H1 (cell line): ENCODE measurements at regions not wholly inside any gene's neighbourhood (a gene's known extent, or its start where the extent isn't known, plus 50 kb on each side); places are given as distances from the start of the nearest gene placed in this dataset.

Source experiments
- CTCF ChIA-PET: fragments of 300-600 bp; sonication (Branson Sonifier 250); formaldehyde crosslinking; loops from one replicate; lab custom pipeline; 2021; ENCODE audit not compliant: partially characterized antibody; lab: Charles Lee
- POLR2A ChIA-PET: fragments of 300-600 bp; sonication (Branson Sonifier 250); formaldehyde crosslinking; loops from one replicate; lab custom pipeline; 2021; ENCODE audit warnings: inconsistent platforms; ENCODE audit not compliant: partially characterized antibody; lab: Charles Lee
- DNase-seq, 2 experiments: peaks; one replicate each; pipeline versions ENCODE4 v3.0.0 to v3.0.0-alpha.2; 2010 to 2022; ENCODE audit warnings: low spot score in 2 of 2, low read depth in 1 of 2, mixed read lengths in 1 of 2
- FAIRE-seq: peaks from 2 replicates; lab custom pipeline; 2011; peaks lifted over from hg19 to GRCh38; lab: Jason Lieb, UNC
- H2AFZ ChIP-seq: 2 replicates; pipeline ENCODE4 v1.8.1; 2012; ENCODE audit warnings: low read length, inconsistent platforms
- H2AK5ac ChIP-seq: 2 replicates; pipeline ENCODE4 v1.6.1; 2013; ENCODE audit warnings: low read depth, low read length
- H2BK120ac ChIP-seq: replicated peaks from 2 replicates; pipeline ENCODE3; 2013; ENCODE audit warnings: low read depth, low read length, inconsistent platforms
- H2BK12ac ChIP-seq: 2 replicates; pipeline ENCODE4 v1.6.1; 2013; ENCODE audit warnings: low read depth, low read length
- H2BK15ac ChIP-seq: 2 replicates; pipeline ENCODE4 v1.6.1; 2013; ENCODE audit warnings: low read length
- H2BK20ac ChIP-seq: 2 replicates; pipeline ENCODE4 v1.6.1; 2013; ENCODE audit warnings: low read length
- H2BK5ac ChIP-seq: 2 replicates; pipeline ENCODE4 v1.6.1; 2013; ENCODE audit warnings: low read depth, low read length
- H3K14ac ChIP-seq: 2 replicates; pipeline ENCODE4 v1.6.1; 2013; ENCODE audit warnings: inconsistent platforms; ENCODE audit not compliant: insufficient read length
- H3K18ac ChIP-seq: 2 replicates; pipeline ENCODE4 v1.6.1; 2013; ENCODE audit warnings: low read length; ENCODE audit errors: extremely low read depth
- H3K23ac ChIP-seq: 2 replicates; pipeline ENCODE4 v1.6.1; 2013; ENCODE audit warnings: inconsistent platforms; ENCODE audit not compliant: insufficient read length
- H3K23me2 ChIP-seq: 2 replicates; pipeline ENCODE4 v1.6.1; 2013; ENCODE audit warnings: low read depth, low read length
- H3K27ac ChIP-seq: 2 replicates; pipeline ENCODE4 v1.6.1; 2011; ENCODE audit warnings: low read depth, low read length, inconsistent platforms
- H3K27me3 ChIP-seq, 4 experiments: replicated peaks in 1 of 4; 1 replicate in 1 of 4; 2 replicates in 3 of 4; pipeline versions ENCODE4 v1.6.1 to v1.8.1; 2011 to 2013; ENCODE audit warnings: low read length in 3 of 4, mild to moderate bottlenecking in 3 of 4, inconsistent platforms in 2 of 4, mixed read lengths in 2 of 4, moderate library complexity in 1 of 4; ENCODE audit not compliant: control insufficient read depth in 3 of 4, insufficient read depth in 3 of 4; ENCODE audit errors: extremely low read depth in 1 of 4
- H3K36me3 ChIP-seq, 4 experiments: 2 replicates each; pipeline versions ENCODE4 v1.6.1 to v1.8.1; 2011 to 2013; ENCODE audit warnings: mild to moderate bottlenecking in 4 of 4, low read length in 3 of 4, moderate library complexity in 2 of 4, control low read depth in 1 of 4, inconsistent platforms in 1 of 4; ENCODE audit not compliant: insufficient read depth in 4 of 4, control insufficient read depth in 2 of 4
- H3K4ac ChIP-seq: replicated peaks from 2 replicates; pipeline ENCODE3; 2013; ENCODE audit warnings: low read length, low read depth, mixed read lengths, inconsistent platforms; ENCODE audit not compliant: insufficient read length
- H3K4me1 ChIP-seq, 4 experiments: replicated peaks in 1 of 4; 1 replicate in 1 of 4; 2 replicates in 3 of 4; pipeline versions ENCODE4 v1.6.1 to v1.8.1; 2011 to 2013; ENCODE audit warnings: low read length in 3 of 4, inconsistent platforms in 2 of 4, mixed read lengths in 1 of 4; ENCODE audit not compliant: insufficient read depth in 4 of 4, control insufficient read depth in 3 of 4
- H3K4me2 ChIP-seq, 2 experiments: 2 replicates each; pipeline versions ENCODE4 v1.6.1 to v1.8.1; 2011 to 2013; ENCODE audit warnings: low read depth in 2 of 2, low read length in 2 of 2, control low read depth in 1 of 2, inconsistent platforms in 1 of 2, mild to moderate bottlenecking in 1 of 2; ENCODE audit not compliant: insufficient read depth in 1 of 2
- H3K4me3 ChIP-seq, 4 experiments: fragments of 200-600, 300-600 bp in 1 of 4; sonication (generic), shearing (Covaris generic), sonication (Bioruptor Twin) in 1 of 4; 2 replicates each; pipeline versions ENCODE4 v1.5.1 to v1.8.1; 2011 to 2016; ENCODE audit warnings: low read length in 4 of 4, low read depth in 3 of 4, control low read depth in 2 of 4, inconsistent platforms in 2 of 4, mild to moderate bottlenecking in 2 of 4, mixed read lengths in 1 of 4, moderate library complexity in 1 of 4; ENCODE audit not compliant: insufficient read depth in 2 of 4; ENCODE audit errors: extremely low read depth in 1 of 4
- H3K56ac ChIP-seq: replicated peaks from 2 replicates; pipeline ENCODE3; 2013; ENCODE audit warnings: low read depth, mild to moderate bottlenecking, mixed read lengths, low read length, inconsistent platforms; ENCODE audit not compliant: insufficient read length
- H3K79me1 ChIP-seq: 2 replicates; pipeline ENCODE4 v1.6.1; 2013; ENCODE audit warnings: low read depth, low read length, control low read depth
- H3K79me2 ChIP-seq, 2 experiments: 2 replicates each; pipeline versions ENCODE4 v1.6.1 to v1.8.1; 2012 to 2013; ENCODE audit warnings: low read length in 2 of 2, mild to moderate bottlenecking in 2 of 2, inconsistent platforms in 1 of 2; ENCODE audit not compliant: insufficient read depth in 2 of 2, control insufficient read depth in 1 of 2
- H3K9ac ChIP-seq, 4 experiments: replicated peaks in 1 of 4; 1 replicate in 1 of 4; 2 replicates in 3 of 4; pipeline versions ENCODE4 v1.6.1 to v1.8.1; 2011 to 2013; ENCODE audit warnings: low read depth in 3 of 4, low read length in 3 of 4, control low read depth in 2 of 4, mild to moderate bottlenecking in 2 of 4, moderate library complexity in 2 of 4, inconsistent platforms in 1 of 4; ENCODE audit errors: extremely low read depth in 1 of 4
- H3K9me3 ChIP-seq, 2 experiments: 2 replicates each; pipeline versions ENCODE4 v1.6.1 to v1.8.1; 2012 to 2013; ENCODE audit warnings: mild to moderate bottlenecking in 2 of 2, moderate library complexity in 2 of 2, control low read depth in 1 of 2, inconsistent platforms in 1 of 2, low read depth in 1 of 2, low read length in 1 of 2, mixed read lengths in 1 of 2; ENCODE audit not compliant: insufficient read depth in 2 of 2
- H4K20me1 ChIP-seq, 2 experiments: replicated peaks in 1 of 2; 2 replicates each; pipeline versions ENCODE3 to v1.8.1; 2011 to 2013; ENCODE audit warnings: inconsistent platforms in 2 of 2, low read length in 2 of 2, mild to moderate bottlenecking in 1 of 2; ENCODE audit not compliant: insufficient read depth in 2 of 2, control insufficient read depth in 1 of 2
- H4K5ac ChIP-seq: 2 replicates; pipeline ENCODE4 v1.6.1; 2013; ENCODE audit warnings: low read length, low read depth, mixed read lengths, inconsistent platforms; ENCODE audit not compliant: insufficient read length
- H4K8ac ChIP-seq: 2 replicates; pipeline ENCODE4 v1.8.0; 2013; ENCODE audit warnings: mild to moderate bottlenecking, moderate library complexity, low read length, inconsistent platforms; ENCODE audit not compliant: insufficient read depth; ENCODE audit errors: extremely low read depth
- H4K91ac ChIP-seq: replicated peaks from 2 replicates; pipeline ENCODE3; 2013; ENCODE audit warnings: low read length, mixed read lengths, inconsistent platforms; ENCODE audit not compliant: insufficient read length
- ASH2L ChIP-seq: fragments of 200-600, 300-600 bp; sonication (generic); IDR thresholded peaks from one replicate; pipeline ENCODE4 v1.7.1; 2017; ENCODE audit warnings: low read length
- BACH1 ChIP-seq: IDR thresholded peaks from 2 replicates; pipeline ENCODE4 v1.6.1; 2012; ENCODE audit warnings: low read length, improper control_type of control experiment
- BCL11A ChIP-seq, 2 experiments: IDR thresholded peaks; one replicate each; pipeline ENCODE4 v1.6.1; 2011; ENCODE audit warnings: low read depth in 2 of 2, low read length in 2 of 2, mild to moderate bottlenecking in 2 of 2
- CHD1 ChIP-seq: IDR thresholded peaks from 2 replicates; pipeline ENCODE4 v1.6.1; 2012; ENCODE audit warnings: low read depth, low read length, improper control_type of control experiment
- CTBP2 ChIP-seq: IDR thresholded peaks from 2 replicates; pipeline ENCODE4 v1.7.0; 2011; ENCODE audit warnings: borderline replicate concordance, mild to moderate bottlenecking, moderate library complexity, mixed read lengths, low read length; ENCODE audit not compliant: insufficient read depth, insufficient read length
- GTF2F1 ChIP-seq: IDR thresholded peaks from 2 replicates; pipeline ENCODE4 v1.6.1; 2012; ENCODE audit warnings: low read depth, low read length, improper control_type of control experiment, borderline replicate concordance
- HDAC6 ChIP-seq: IDR thresholded peaks from one replicate; pipeline ENCODE4 v1.7.1; 2012; ENCODE audit warnings: low read depth, mild to moderate bottlenecking, inconsistent platforms, low read length, moderate library complexity
- SP2 ChIP-seq: IDR thresholded peaks from 2 replicates; pipeline ENCODE4 v1.6.1; 2012; ENCODE audit warnings: mild to moderate bottlenecking, low read length, inconsistent platforms
- SRF ChIP-seq: IDR thresholded peaks from 2 replicates; pipeline ENCODE4 v1.6.1; 2011; ENCODE audit warnings: mild to moderate bottlenecking, low read depth, low read length, moderate library complexity
- TAF1 ChIP-seq: IDR thresholded peaks from 2 replicates; pipeline ENCODE4 v1.6.1; 2011; ENCODE audit warnings: mild to moderate bottlenecking, low read depth, low read length
- TCF12 ChIP-seq: IDR thresholded peaks from 2 replicates; pipeline ENCODE4 v1.6.1; 2011; ENCODE audit warnings: low read depth, mild to moderate bottlenecking, low read length

DNA sequence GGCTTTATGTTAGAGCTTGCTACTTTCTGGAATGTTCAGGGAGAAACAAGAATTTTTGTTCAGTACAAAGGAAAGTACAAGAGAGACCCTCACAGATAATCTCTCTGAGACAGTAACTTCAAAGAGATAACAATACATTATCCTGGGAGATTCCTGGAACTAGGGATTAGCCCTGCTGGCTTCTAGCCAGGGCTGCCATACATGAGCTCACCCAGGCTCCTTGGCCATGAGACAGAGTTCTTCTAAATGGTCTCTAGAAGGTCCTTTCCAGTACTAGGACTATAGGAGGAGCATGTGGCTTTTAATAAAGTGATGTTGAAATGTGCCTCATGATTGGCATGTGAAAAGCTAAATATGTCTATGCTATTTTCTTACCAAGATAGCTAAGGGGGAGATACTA is 342.5 kb downstream of the EMP1 start:
- Histone ChIP-seq H3K9me3 (no peaks in the 10 kb centered on the region), H2BK20ac (no peak overlapping the region), H3K23ac (no peak overlapping the region), H2AK5ac (no peak overlapping the region), H4K91ac (no peak overlapping the region), H3K4me3 (no peak overlapping the region), H3K79me1 (no peaks in the 10 kb centered on the region), H3K4me1 (peaks cover 0 to 4% (median 3%) of the 10 kb centered on the region in 4 experiments; a peak in 5 of 7 replicates), H3K79me2 (no peaks in the 10 kb centered on the region), H3K18ac (no peak overlapping the region), H4K8ac (no peak overlapping the region), H3K9ac (no peak overlapping the region), H3K4me2 (no peak overlapping the region), H3K27me3 (no peaks in the 10 kb centered on the region), H3K36me3 (no peaks in the 10 kb centered on the region), H2AFZ (no peak overlapping the region), H4K20me1 (no peaks in the 10 kb centered on the region), H2BK120ac (no peak overlapping the region), H3K14ac (no peak overlapping the region), H4K5ac (no peak overlapping the region), H3K56ac (no peak overlapping the region), H3K4ac (no peak overlapping the region), H2BK12ac (no peak overlapping the region), H2BK15ac (no peak overlapping the region), H3K23me2 (peaks cover 3% of the 10 kb centered on the region; the same call in 1 of the 2 replicates), H2BK5ac (no peak overlapping the region), H3K27ac (no peak overlapping the region)
- POLR2A ChIA-PET, result no interaction called here
- FAIRE-seq, result no peak
- DNase-seq, result no peak
- TF ChIP-seq CHD1 (no peak), SRF (no peak), CTBP2 (no peak), BCL11A (IDR thresholded peaks at IDR 0.05; ENCODE audit: low read depth in 2 of 2, low read length in 2 of 2) (no peak), SP2 (no peak), HDAC6 (no peak), TCF12 (no peak), ASH2L (no peak), BACH1 (no peak), GTF2F1 (no peak), TAF1 (no peak)
- CTCF ChIA-PET, result interaction anchor here (0.8 to 1.1 kb wide), 2 partner anchors 261 to 262 kb away, joined by 3 to 4 read pairs; no protein-coding TSS in a partner anchor
